WTC11 (cell line): ENCODE measurements at regions not wholly inside any gene's neighbourhood (a gene's known extent, or its start where the extent isn't known, plus 50 kb on each side); places are given as distances from the start of the nearest gene placed in this dataset.

Experiments
- CREM ChIP-seq: sonication (generic); formaldehyde crosslinking; IDR thresholded peaks from 2 replicates; pipeline ENCODE4 v1.8.1; 2022; ENCODE audit warnings: mild to moderate bottlenecking, missing genetic modification reagents, moderate library complexity
- FOXK1 ChIP-seq: sonication (generic); formaldehyde crosslinking; IDR thresholded peaks from 2 replicates; pipeline ENCODE4 v1.8.0; 2022; ENCODE audit warnings: mild to moderate bottlenecking, moderate library complexity, missing genetic modification reagents
- JUN ChIP-seq: sonication (generic); formaldehyde crosslinking; IDR thresholded peaks from 2 replicates; pipeline ENCODE4 v1.8.0; 2023; ENCODE audit warnings: mild to moderate bottlenecking, missing genetic modification reagents
- NR2C2 ChIP-seq: sonication (generic); formaldehyde crosslinking; IDR thresholded peaks from 2 replicates; pipeline ENCODE4 v1.8.0; 2022; ENCODE audit warnings: mild to moderate bottlenecking, missing genetic modification reagents
- ZNF121 ChIP-seq: sonication (generic); formaldehyde crosslinking; IDR thresholded peaks from 2 replicates; pipeline ENCODE4 v1.8.0; 2023; ENCODE audit warnings: missing genetic modification reagents
- TF ChIP-seq, protein P1 (sequence below): sonication (generic); formaldehyde crosslinking; IDR thresholded peaks from 2 replicates; pipeline ENCODE4 v1.8.1; 2023; ENCODE audit warnings: mild to moderate bottlenecking, missing genetic modification reagents, moderate library complexity
- TF ChIP-seq, protein P2 (sequence below): fragments of 200-600 bp; IDR thresholded peaks from 2 replicates; pipeline ENCODE4 v1.8.0; 2022; ENCODE audit warnings: antibody characterized with exemption

DNA sequence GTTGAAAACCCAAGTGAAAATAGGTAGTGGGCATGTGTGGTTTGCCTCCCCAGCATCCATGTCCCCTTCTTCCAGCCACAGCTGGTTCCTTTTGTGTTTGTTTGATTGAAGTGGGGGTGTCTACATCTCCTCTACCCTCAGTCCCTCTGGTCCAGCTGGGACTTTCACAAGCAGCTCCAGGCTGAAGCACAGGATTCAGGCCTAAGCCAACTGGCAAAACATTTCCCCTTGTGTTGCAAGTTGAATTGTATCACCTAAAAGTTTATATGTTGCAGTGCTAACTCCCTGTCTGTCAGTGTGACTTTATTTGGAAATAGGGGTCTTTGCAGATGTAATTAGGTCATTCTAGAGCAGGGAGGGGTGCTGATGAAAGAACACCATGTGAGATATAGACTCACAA lies 205.9 kb upstream of the ASIC2 start:
- no peak for TF ChIP-seq CREM (CRISPR knock-in tag)
- TF ChIP-seq, protein P1, sequence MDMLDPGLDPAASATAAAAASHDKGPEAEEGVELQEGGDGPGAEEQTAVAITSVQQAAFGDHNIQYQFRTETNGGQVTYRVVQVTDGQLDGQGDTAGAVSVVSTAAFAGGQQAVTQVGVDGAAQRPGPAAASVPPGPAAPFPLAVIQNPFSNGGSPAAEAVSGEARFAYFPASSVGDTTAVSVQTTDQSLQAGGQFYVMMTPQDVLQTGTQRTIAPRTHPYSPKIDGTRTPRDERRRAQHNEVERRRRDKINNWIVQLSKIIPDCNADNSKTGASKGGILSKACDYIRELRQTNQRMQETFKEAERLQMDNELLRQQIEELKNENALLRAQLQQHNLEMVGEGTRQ (CRISPR knock-in tag): no peak
- TF ChIP-seq JUN (CRISPR knock-in tag): no peak
- TF ChIP-seq FOXK1 (CRISPR knock-in tag): no peak
- TF ChIP-seq ZNF121 (CRISPR knock-in tag): no peak
- no peak for TF ChIP-seq NR2C2 (CRISPR knock-in tag)
- TF ChIP-seq, protein P2, sequence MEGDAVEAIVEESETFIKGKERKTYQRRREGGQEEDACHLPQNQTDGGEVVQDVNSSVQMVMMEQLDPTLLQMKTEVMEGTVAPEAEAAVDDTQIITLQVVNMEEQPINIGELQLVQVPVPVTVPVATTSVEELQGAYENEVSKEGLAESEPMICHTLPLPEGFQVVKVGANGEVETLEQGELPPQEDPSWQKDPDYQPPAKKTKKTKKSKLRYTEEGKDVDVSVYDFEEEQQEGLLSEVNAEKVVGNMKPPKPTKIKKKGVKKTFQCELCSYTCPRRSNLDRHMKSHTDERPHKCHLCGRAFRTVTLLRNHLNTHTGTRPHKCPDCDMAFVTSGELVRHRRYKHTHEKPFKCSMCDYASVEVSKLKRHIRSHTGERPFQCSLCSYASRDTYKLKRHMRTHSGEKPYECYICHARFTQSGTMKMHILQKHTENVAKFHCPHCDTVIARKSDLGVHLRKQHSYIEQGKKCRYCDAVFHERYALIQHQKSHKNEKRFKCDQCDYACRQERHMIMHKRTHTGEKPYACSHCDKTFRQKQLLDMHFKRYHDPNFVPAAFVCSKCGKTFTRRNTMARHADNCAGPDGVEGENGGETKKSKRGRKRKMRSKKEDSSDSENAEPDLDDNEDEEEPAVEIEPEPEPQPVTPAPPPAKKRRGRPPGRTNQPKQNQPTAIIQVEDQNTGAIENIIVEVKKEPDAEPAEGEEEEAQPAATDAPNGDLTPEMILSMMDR: no peak
